HepG2 (cell line): ENCODE measurements at regions not wholly inside any gene's neighbourhood (a gene's known extent, or its start where the extent isn't known, plus 50 kb on each side); places are given as distances from the start of the nearest gene placed in this dataset.

Experiments used
- ATAC-seq: fragments of 200-7000 bp; cut with Tn5 transposase; 3 replicates; pipeline ENCODE4 v1.9.1; 2020; ENCODE audit warnings: mild to moderate bottlenecking, moderate library complexity
- BruUV-seq: library from RNA; stranded (reverse); fragments of 400-500 nt; replicated peaks from 2 replicates; lab custom pipeline; 2021; lab: Mats Ljungman, UMichigan
- CTCF ChIA-PET: fragments of 300-600 bp; formaldehyde crosslinking; extraction: SDS; loops from one replicate; lab custom pipeline; 2021; ENCODE audit warnings: low total read pairs, inconsistent platforms, low intra/inter-chr PET ratio; lab: Yijun Ruan, JAX
- POLR2A ChIA-PET: fragments of 350-600 bp; sonication (Branson Sonifier 250); formaldehyde crosslinking; loops from one replicate; lab custom pipeline; 2020; ENCODE audit warnings: antibody characterized with exemption, inconsistent platforms; lab: Yijun Ruan, JAX
- DNase-seq: peaks from one replicate; pipeline ENCODE4 v3.0.0-alpha.2; 2015; ENCODE audit warnings: low spot score
- FAIRE-seq: peaks from 3 replicates; lab custom pipeline; 2011; peaks lifted over from hg19 to GRCh38; lab: Jason Lieb, UNC
- H2AFZ ChIP-seq: one replicate; pipeline ENCODE4 v1.6.1; 2011; ENCODE audit warnings: low read length, inconsistent platforms
- H3K27ac ChIP-seq: fragments of 300-600 bp; 3 replicates; pipeline ENCODE4 v1.8.0; 2011; ENCODE audit warnings: mixed run types, mild to moderate bottlenecking, mixed read lengths, low read length, inconsistent platforms; ENCODE audit not compliant: insufficient read depth; ENCODE audit errors: extremely low read length
- H3K27me3 ChIP-seq, 2 experiments: fragments of 200-600 bp in 1 of 2; 2 replicates in 1 of 2; 3 replicates in 1 of 2; pipeline versions ENCODE4 v1.6.0 to v1.8.0; 2011; ENCODE audit warnings: low read length in 2 of 2, mild to moderate bottlenecking in 2 of 2, moderate library complexity in 2 of 2, inconsistent platforms in 1 of 2; ENCODE audit not compliant: insufficient read depth in 2 of 2, control insufficient read depth in 1 of 2
- H3K36me3 ChIP-seq, 2 experiments: fragments of 200-600 bp in 1 of 2; replicated peaks in 1 of 2; 2 replicates in 1 of 2; 3 replicates in 1 of 2; pipeline versions ENCODE4 v1.5.1 to v1.8.0; 2011; ENCODE audit warnings: low read length in 2 of 2, inconsistent platforms in 1 of 2; ENCODE audit not compliant: insufficient read depth in 2 of 2, control insufficient read depth in 1 of 2
- H3K4me1 ChIP-seq: 2 replicates; pipeline ENCODE4 v1.5.1; 2012; ENCODE audit warnings: low read length, inconsistent platforms; ENCODE audit not compliant: insufficient read depth
- H3K4me2 ChIP-seq: 2 replicates; pipeline ENCODE4 v1.6.0; 2011; ENCODE audit warnings: low read depth, low read length, inconsistent platforms
- H3K4me3 ChIP-seq, 3 experiments: fragments of 200-600 bp in 1 of 3; sonication (generic), shearing (Covaris generic) in 1 of 3; replicated peaks in 1 of 3; 2 replicates each; pipeline ENCODE4 v1.5.1; 2011 to 2016; ENCODE audit warnings: low read length in 3 of 3, inconsistent platforms in 2 of 3, low read depth in 2 of 3, mild to moderate bottlenecking in 2 of 3, control low read depth in 1 of 3, mixed read lengths in 1 of 3; ENCODE audit not compliant: insufficient read depth in 1 of 3
- H3K79me2 ChIP-seq: one replicate; pipeline ENCODE4 v1.6.1; 2011; ENCODE audit warnings: low read length, inconsistent platforms; ENCODE audit not compliant: insufficient read depth
- H3K9ac ChIP-seq: 2 replicates; pipeline ENCODE4 v1.6.0; 2011; ENCODE audit warnings: mild to moderate bottlenecking, low read depth, low read length, inconsistent platforms; ENCODE audit not compliant: insufficient read depth
- H3K9me3 ChIP-seq: 2 replicates; pipeline ENCODE4 v1.5.1; 2012; ENCODE audit warnings: mild to moderate bottlenecking, low read length
- H4K20me1 ChIP-seq: 2 replicates; pipeline ENCODE4 v1.6.0; 2011; ENCODE audit warnings: inconsistent platforms, mild to moderate bottlenecking, low read length, moderate library complexity; ENCODE audit not compliant: insufficient read depth
- EZH2 ChIP-seq: conservative IDR thresholded peaks from 2 replicates; pipeline ENCODE4 v1.6.1; 2012; ENCODE audit warnings: mild to moderate bottlenecking, low read depth, low read length, moderate library complexity
- GTF2F1 ChIP-seq: fragments of 150-350 bp; IDR thresholded peaks from 2 replicates; pipeline ENCODE4 v1.6.1; 2014; ENCODE audit warnings: low read length
- HHEX ChIP-seq: IDR thresholded peaks from 2 replicates; pipeline ENCODE4 v1.6.1; 2016; ENCODE audit warnings: control low read depth
- KAT2B ChIP-seq: fragments of 150-350 bp; IDR thresholded peaks from 2 replicates; pipeline ENCODE4 v1.6.1; 2014; ENCODE audit warnings: low read depth, low read length, borderline replicate concordance
- KLF15 ChIP-seq: sonication (generic); formaldehyde crosslinking; IDR thresholded peaks from 2 replicates; pipeline ENCODE4 v1.8.1; 2023; ENCODE audit warnings: borderline replicate concordance, mild to moderate bottlenecking, inconsistent platforms, missing genetic modification reagents, mixed read lengths
- SALL2 ChIP-seq: sonication (generic); formaldehyde crosslinking; IDR thresholded peaks from 2 replicates; pipeline ENCODE4 v1.8.1; 2023; ENCODE audit warnings: mild to moderate bottlenecking, missing genetic modification reagents, inconsistent platforms
- U2AF1 ChIP-seq: fragments of 200-400 bp; formaldehyde crosslinking; optimal IDR thresholded peaks from 2 replicates; pipeline ENCODE3; 2017; ENCODE audit warnings: mild to moderate bottlenecking, low read depth, low read length
- ZMYM4 ChIP-seq: sonication (generic); formaldehyde crosslinking; IDR thresholded peaks from 2 replicates; pipeline ENCODE4 v1.8.1; 2023; ENCODE audit warnings: mild to moderate bottlenecking, missing genetic modification reagents
- ZNF121 ChIP-seq: sonication (generic); formaldehyde crosslinking; IDR thresholded peaks from 2 replicates; pipeline ENCODE4 v1.5.0; 2020; ENCODE audit warnings: mild to moderate bottlenecking, missing genetic modification reagents
- ZNF3 ChIP-seq: IDR thresholded peaks from 2 replicates; pipeline ENCODE4 v1.7.0; 2017; ENCODE audit warnings: inconsistent platforms
- ZNF326 ChIP-seq: sonication (generic); formaldehyde crosslinking; IDR thresholded peaks from 2 replicates; pipeline ENCODE4 v1.4.0; 2020; ENCODE audit warnings: missing genetic modification reagents, borderline replicate concordance
- ZNF329 ChIP-seq: sonication (generic); formaldehyde crosslinking; IDR thresholded peaks from 2 replicates; pipeline ENCODE4 v1.9.0; 2021; ENCODE audit warnings: low read depth, mild to moderate bottlenecking, missing genetic modification reagents
- ZNF430 ChIP-seq: sonication (generic); formaldehyde crosslinking; IDR thresholded peaks from 2 replicates; pipeline ENCODE4 v1.9.0; 2021; ENCODE audit warnings: mild to moderate bottlenecking, missing genetic modification reagents
- whole genome bisulfite sequencing: methylation state at CpG from one replicate; pipeline ENCODE4 v1.1.6; 2017; ENCODE audit warnings: low lambda C conversion rate; 5-methylcytosine and 5-hydroxymethylcytosine counted together
- in situ Hi-C: cut with HindIII; loops from 2 replicates; pipeline ENCODE4 v1.10.0; 2017; ENCODE audit warnings: low pct_unique_long_range_greater_than_20kb; ENCODE audit not compliant: extremely low pct_ligation_motif_present
- intact Hi-C: fragments of 100-400 bp; cut with micrococcal nuclease; formaldehyde crosslinking; loops from one replicate; pipeline ENCODE4 v1.10.0; 2022; ENCODE audit not compliant: unreplicated experiment
- TF ChIP-seq, protein P1 (sequence below): sonication (generic); formaldehyde crosslinking; conservative IDR thresholded peaks from 2 replicates; pipeline ENCODE4 v1.8.0; 2022; ENCODE audit warnings: missing genetic modification reagents
- TF ChIP-seq, protein P2 (sequence below): sonication (generic); formaldehyde crosslinking; IDR thresholded peaks from 2 replicates; pipeline ENCODE4 v1.5.0; 2020; ENCODE audit warnings: mild to moderate bottlenecking, missing genetic modification reagents, moderate library complexity

DNA sequence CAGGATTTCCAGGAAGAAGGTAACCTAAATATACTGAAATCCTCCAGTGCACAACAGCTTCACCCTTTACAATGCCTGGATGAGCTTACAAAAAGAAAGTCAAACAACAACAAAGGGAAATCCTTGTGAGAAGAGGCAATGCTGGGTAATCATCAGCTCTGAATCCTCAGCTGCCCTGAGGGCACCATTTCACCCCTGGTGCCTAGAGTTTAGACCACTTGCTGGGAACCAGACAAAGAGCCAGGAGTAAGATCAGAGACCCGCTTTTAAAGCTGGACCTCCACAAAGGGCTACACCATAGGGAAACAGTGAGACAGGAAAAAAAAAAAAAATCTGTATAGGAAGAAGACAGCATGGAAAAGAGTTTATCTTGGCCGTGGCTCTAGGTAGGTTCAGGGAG lies 97.0 kb downstream of the FOXI3 start:
- no peaks in the 10 kb centered on the region for H3K9me3 ChIP-seq
- H3K4me3 ChIP-seq, result no peak overlapping the region
- H3K36me3 ChIP-seq, result no peaks in the 10 kb centered on the region
- in situ Hi-C loops, result no loop called here
- no peak overlapping the region for H3K4me2 ChIP-seq
- intact Hi-C loops, result no loop called here
- H3K27ac ChIP-seq, result no peak overlapping the region
- WGBS, result 0% methylated on average over 2 of the region's 2 CpGs
- H3K79me2 ChIP-seq, result no peaks in the 10 kb centered on the region
- H2AFZ ChIP-seq, result no peak overlapping the region
- DNase-seq, result no peak
- BruUV-seq, result no TSS peak
- H3K4me1 ChIP-seq, result no peaks in the 10 kb centered on the region
- TF ChIP-seq ZNF329 (no peak), KAT2B (no peak)
- peaks cover 0 to 7% of the 10 kb centered on the region in 2 experiments; a peak in 1 of 5 replicates for H3K27me3 ChIP-seq
- ATAC-seq, result no peak
- no peak overlapping the region for H3K9ac ChIP-seq
- ChIA-PET POLR2A (no interaction called here), CTCF (no interaction called here)
- FAIRE-seq, result no peak
- H4K20me1 ChIP-seq, result no peaks in the 10 kb centered on the region

DNA sequence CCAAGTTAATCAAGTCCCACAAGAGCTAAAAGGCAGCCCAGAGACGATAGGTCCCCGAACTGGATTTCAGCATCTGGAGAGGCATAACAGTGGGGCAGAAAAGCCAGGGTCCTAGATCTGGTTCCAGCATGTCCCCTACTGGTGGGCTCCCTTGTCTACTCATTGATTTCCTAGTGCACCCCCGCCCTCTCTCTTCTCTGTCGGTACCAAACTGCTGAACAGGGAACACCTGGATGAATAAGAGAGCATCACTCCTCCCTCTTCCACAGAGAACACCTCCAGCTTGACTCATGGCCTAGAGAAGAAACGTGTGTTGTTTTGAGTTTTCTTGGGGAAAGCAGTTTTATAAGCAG lies 101.3 kb downstream of the FOXI3 start:
- Histone ChIP-seq H2AFZ (no peak overlapping the region), H3K4me2 (no peak overlapping the region), H4K20me1 (no peaks in the 10 kb centered on the region), H3K27ac (no peak overlapping the region), H3K79me2 (no peaks in the 10 kb centered on the region), H3K9ac (no peak overlapping the region), H3K4me3 (no peak overlapping the region), H3K27me3 (peaks cover 0 to 8% of the 10 kb centered on the region in 2 experiments; a peak in 2 of 5 replicates), H3K4me1 (no peaks in the 10 kb centered on the region), H3K36me3 (no peaks in the 10 kb centered on the region), H3K9me3 (no peaks in the 10 kb centered on the region)
- in situ Hi-C loops (no loop called here), intact Hi-C loops (no loop called here)
- no TSS peak for BruUV-seq
- POLR2A ChIA-PET, result no interaction called here
- 59% methylated on average over 5 of the region's 5 CpGs for WGBS
- CTCF ChIA-PET, result interaction anchor here (1.1 kb wide), 2 partner anchors 161 to 164 kb away, joined by 3 read pairs; no protein-coding TSS in a partner anchor
- no peak for DNase-seq
- FAIRE-seq, result no peak
- peak; percentile 17; the same call in 2 of the 3 replicates for ATAC-seq
- TF ChIP-seq ZMYM4 (CRISPR knock-in tag), result no peak
- TF ChIP-seq U2AF1, result no peak
- TF ChIP-seq ZNF121 (CRISPR knock-in tag), result no peak
- TF ChIP-seq, protein P1, sequence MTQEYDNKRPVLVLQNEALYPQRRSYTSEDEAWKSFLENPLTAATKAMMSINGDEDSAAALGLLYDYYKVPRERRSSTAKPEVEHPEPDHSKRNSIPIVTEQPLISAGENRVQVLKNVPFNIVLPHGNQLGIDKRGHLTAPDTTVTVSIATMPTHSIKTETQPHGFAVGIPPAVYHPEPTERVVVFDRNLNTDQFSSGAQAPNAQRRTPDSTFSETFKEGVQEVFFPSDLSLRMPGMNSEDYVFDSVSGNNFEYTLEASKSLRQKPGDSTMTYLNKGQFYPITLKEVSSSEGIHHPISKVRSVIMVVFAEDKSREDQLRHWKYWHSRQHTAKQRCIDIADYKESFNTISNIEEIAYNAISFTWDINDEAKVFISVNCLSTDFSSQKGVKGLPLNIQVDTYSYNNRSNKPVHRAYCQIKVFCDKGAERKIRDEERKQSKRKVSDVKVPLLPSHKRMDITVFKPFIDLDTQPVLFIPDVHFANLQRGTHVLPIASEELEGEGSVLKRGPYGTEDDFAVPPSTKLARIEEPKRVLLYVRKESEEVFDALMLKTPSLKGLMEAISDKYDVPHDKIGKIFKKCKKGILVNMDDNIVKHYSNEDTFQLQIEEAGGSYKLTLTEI (CRISPR knock-in tag), result no peak
- TF ChIP-seq KLF15 (CRISPR knock-in tag), result no peak
- no peak for TF ChIP-seq GTF2F1
- TF ChIP-seq ZNF326 (CRISPR knock-in tag), result no peak
- TF ChIP-seq ZNF430 (CRISPR knock-in tag), result no peak
- no peak for TF ChIP-seq EZH2
- TF ChIP-seq, protein P2, sequence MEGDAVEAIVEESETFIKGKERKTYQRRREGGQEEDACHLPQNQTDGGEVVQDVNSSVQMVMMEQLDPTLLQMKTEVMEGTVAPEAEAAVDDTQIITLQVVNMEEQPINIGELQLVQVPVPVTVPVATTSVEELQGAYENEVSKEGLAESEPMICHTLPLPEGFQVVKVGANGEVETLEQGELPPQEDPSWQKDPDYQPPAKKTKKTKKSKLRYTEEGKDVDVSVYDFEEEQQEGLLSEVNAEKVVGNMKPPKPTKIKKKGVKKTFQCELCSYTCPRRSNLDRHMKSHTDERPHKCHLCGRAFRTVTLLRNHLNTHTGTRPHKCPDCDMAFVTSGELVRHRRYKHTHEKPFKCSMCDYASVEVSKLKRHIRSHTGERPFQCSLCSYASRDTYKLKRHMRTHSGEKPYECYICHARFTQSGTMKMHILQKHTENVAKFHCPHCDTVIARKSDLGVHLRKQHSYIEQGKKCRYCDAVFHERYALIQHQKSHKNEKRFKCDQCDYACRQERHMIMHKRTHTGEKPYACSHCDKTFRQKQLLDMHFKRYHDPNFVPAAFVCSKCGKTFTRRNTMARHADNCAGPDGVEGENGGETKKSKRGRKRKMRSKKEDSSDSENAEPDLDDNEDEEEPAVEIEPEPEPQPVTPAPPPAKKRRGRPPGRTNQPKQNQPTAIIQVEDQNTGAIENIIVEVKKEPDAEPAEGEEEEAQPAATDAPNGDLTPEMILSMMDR (CRISPR knock-in tag), result no peak
- TF ChIP-seq HHEX (CRISPR knock-in tag), result no peak
- no peak for TF ChIP-seq ZNF3 (CRISPR knock-in tag)
- no peak for TF ChIP-seq SALL2
